Mammary epithelial cell (primary cell): ENCODE measurements at regions not wholly inside any gene's neighbourhood (a gene's known extent, or its start where the extent isn't known, plus 50 kb on each side); places are given as distances from the start of the nearest gene placed in this dataset.

ENCODE experiments used
- EZH2 ChIP-seq: IDR thresholded peaks from 2 replicates; pipeline ENCODE4 v1.6.1; 2012; ENCODE audit warnings: low read length, inconsistent platforms, borderline replicate concordance
- TF ChIP-seq, protein P1 (sequence below), 2 donors: IDR thresholded peaks in 1 of 2; conservative IDR thresholded peaks in 1 of 2; 2 replicates each; pipeline ENCODE4 v1.5.1; 2011 to 2012; ENCODE audit warnings: inconsistent platforms in 2 of 2, low read length in 2 of 2, mild to moderate bottlenecking in 2 of 2, control low read depth in 1 of 2, low read depth in 1 of 2; ENCODE audit not compliant: insufficient read depth in 1 of 2; ENCODE audit errors: extremely low read depth in 1 of 2

GRCh38 chr4:20432088-20432487, 180.4 kb downstream of the SLIT2 start:
- TF ChIP-seq, protein P1, sequence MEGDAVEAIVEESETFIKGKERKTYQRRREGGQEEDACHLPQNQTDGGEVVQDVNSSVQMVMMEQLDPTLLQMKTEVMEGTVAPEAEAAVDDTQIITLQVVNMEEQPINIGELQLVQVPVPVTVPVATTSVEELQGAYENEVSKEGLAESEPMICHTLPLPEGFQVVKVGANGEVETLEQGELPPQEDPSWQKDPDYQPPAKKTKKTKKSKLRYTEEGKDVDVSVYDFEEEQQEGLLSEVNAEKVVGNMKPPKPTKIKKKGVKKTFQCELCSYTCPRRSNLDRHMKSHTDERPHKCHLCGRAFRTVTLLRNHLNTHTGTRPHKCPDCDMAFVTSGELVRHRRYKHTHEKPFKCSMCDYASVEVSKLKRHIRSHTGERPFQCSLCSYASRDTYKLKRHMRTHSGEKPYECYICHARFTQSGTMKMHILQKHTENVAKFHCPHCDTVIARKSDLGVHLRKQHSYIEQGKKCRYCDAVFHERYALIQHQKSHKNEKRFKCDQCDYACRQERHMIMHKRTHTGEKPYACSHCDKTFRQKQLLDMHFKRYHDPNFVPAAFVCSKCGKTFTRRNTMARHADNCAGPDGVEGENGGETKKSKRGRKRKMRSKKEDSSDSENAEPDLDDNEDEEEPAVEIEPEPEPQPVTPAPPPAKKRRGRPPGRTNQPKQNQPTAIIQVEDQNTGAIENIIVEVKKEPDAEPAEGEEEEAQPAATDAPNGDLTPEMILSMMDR (conservative IDR thresholded peaks at IDR 0.05 in 1 of 2, IDR thresholded peaks at IDR 0.05 in 1 of 2; ENCODE audit: extremely low read depth in 1 of 2, insufficient read depth in 1 of 2, low read depth in 1 of 2, low read length in 2 of 2): no peak
- no peak for TF ChIP-seq EZH2
